K562 (cell line): ENCODE measurements at regions not wholly inside any gene's neighbourhood (a gene's known extent, or its start where the extent isn't known, plus 50 kb on each side); places are given as distances from the start of the nearest gene placed in this dataset.

ENCODE experiments used
- ATAC-seq: fragments of 200-7000 bp; cut with Tn5 transposase; 3 replicates; pipeline ENCODE4 v1.9.1; 2020; ENCODE audit warnings: moderate library complexity
- BruUV-seq: library from RNA; stranded (reverse); fragments of 400-500 nt; replicated peaks from 2 replicates; lab custom pipeline; 2021; lab: Mats Ljungman, UMichigan
- CTCF ChIA-PET: fragments of 300-600 bp; formaldehyde crosslinking; extraction: SDS; loops from one replicate; lab custom pipeline; 2021; ENCODE audit warnings: low intra/inter-chr PET ratio; lab: Yijun Ruan, JAX
- POLR2A ChIA-PET: fragments of 300-600, 350-650 bp; sonication (Branson Sonifier 250); formaldehyde crosslinking; extraction: SDS; loops from one replicate; lab custom pipeline; 2021; ENCODE audit warnings: antibody characterized with exemption, inconsistent platforms; lab: Yijun Ruan, JAX
- DNase-seq, 4 experiments: peaks; one replicate each; pipeline versions ENCODE4 v3.0.0 to v3.0.0-alpha.2; 2011 to 2018; ENCODE audit warnings: low spot score in 3 of 4, mixed read lengths in 3 of 4; ENCODE audit errors: extremely low read depth in 1 of 4
- FAIRE-seq: peaks from 2 replicates; lab custom pipeline; 2011; peaks lifted over from hg19 to GRCh38; lab: Jason Lieb, UNC
- H2AFZ ChIP-seq: 2 replicates; pipeline ENCODE4 v1.6.0; 2011; ENCODE audit warnings: low read depth, low read length, control low read depth, inconsistent platforms
- H3K27ac ChIP-seq: fragments of 200-600 bp; 3 replicates; pipeline ENCODE4 v1.8.0; 2011; ENCODE audit warnings: low read depth, mild to moderate bottlenecking, control low read depth, inconsistent platforms, low read length, moderate library complexity, mixed read lengths; ENCODE audit errors: extremely low read depth
- H3K27me3 ChIP-seq, 2 experiments: fragments of 300-600 bp in 1 of 2; 2 replicates in 1 of 2; 3 replicates in 1 of 2; pipeline versions ENCODE4 v1.6.0 to v1.8.0; 2011; ENCODE audit warnings: inconsistent platforms in 2 of 2, low read length in 2 of 2, mild to moderate bottlenecking in 1 of 2, mixed read lengths in 1 of 2, moderate library complexity in 1 of 2; ENCODE audit not compliant: control insufficient read depth in 2 of 2, insufficient read depth in 2 of 2
- H3K36me3 ChIP-seq: fragments of 300-600 bp; 3 replicates; pipeline ENCODE4 v1.8.0; 2011; ENCODE audit warnings: mild to moderate bottlenecking, low read length, inconsistent platforms; ENCODE audit not compliant: control insufficient read depth, insufficient read depth
- H3K4me1 ChIP-seq, 2 experiments: fragments of 200-600 bp in 1 of 2; replicated peaks in 1 of 2; 2 replicates in 1 of 2; 3 replicates in 1 of 2; pipeline versions ENCODE4 v1.5.1 to v1.8.0; 2011; ENCODE audit warnings: inconsistent platforms in 2 of 2, low read length in 2 of 2, mild to moderate bottlenecking in 1 of 2, mixed read lengths in 1 of 2, moderate library complexity in 1 of 2; ENCODE audit not compliant: control insufficient read depth in 2 of 2, insufficient read depth in 2 of 2
- H3K4me2 ChIP-seq: 2 replicates; pipeline ENCODE4 v1.6.1; 2011; ENCODE audit warnings: low read length, control low read depth, inconsistent platforms, mixed read lengths; ENCODE audit not compliant: insufficient read depth
- H3K4me3 ChIP-seq: fragments of 200-600 bp; sonication (generic), shearing (Covaris generic); 2 replicates; pipeline ENCODE4 v1.5.1; 2016; ENCODE audit warnings: control low read depth, inconsistent platforms
- H3K79me2 ChIP-seq: fragments of 200-600 bp; 3 replicates; pipeline ENCODE4 v1.8.0; 2011; ENCODE audit warnings: low read length, inconsistent platforms; ENCODE audit not compliant: control insufficient read depth, insufficient read depth
- H3K9ac ChIP-seq, 2 experiments: 2 replicates each; pipeline versions ENCODE4 v1.6.0 to v1.6.1; 2011; ENCODE audit warnings: low read depth in 2 of 2, low read length in 2 of 2, control low read depth in 1 of 2, inconsistent platforms in 1 of 2, mild to moderate bottlenecking in 1 of 2, mixed read lengths in 1 of 2; ENCODE audit not compliant: insufficient read depth in 1 of 2
- H3K9me1 ChIP-seq: one replicate; pipeline ENCODE4 v1.6.0; 2011; ENCODE audit warnings: inconsistent platforms, mild to moderate bottlenecking, low read length, moderate library complexity; ENCODE audit not compliant: control insufficient read depth, insufficient read depth
- H3K9me3 ChIP-seq: replicated peaks from 2 replicates; pipeline ENCODE4 v1.5.1; 2011; ENCODE audit warnings: low read depth, low read length, inconsistent platforms; ENCODE audit not compliant: control insufficient read depth, insufficient read depth
- H4K20me1 ChIP-seq: replicated peaks from 2 replicates; pipeline ENCODE4 v1.6.1; 2011; ENCODE audit warnings: low read length, inconsistent platforms, mixed read lengths; ENCODE audit not compliant: control insufficient read depth, insufficient read depth
- BRF2 ChIP-seq: IDR thresholded peaks from 3 replicates; pipeline ENCODE4 v1.6.1; 2011; ENCODE audit warnings: borderline replicate concordance, mild to moderate bottlenecking; ENCODE audit not compliant: insufficient read length, insufficient read depth
- GTF2F1 ChIP-seq: IDR thresholded peaks from 2 replicates; pipeline ENCODE4 v1.6.1; 2011; ENCODE audit warnings: low read depth, low read length, improper control_type of control experiment
- NFE2 ChIP-seq: IDR thresholded peaks from 2 replicates; pipeline ENCODE4 v1.6.1; 2014; ENCODE audit warnings: antibody characterized with exemption, low read depth
- RBM17 ChIP-seq: fragments of 200-400 bp; formaldehyde crosslinking; IDR thresholded peaks from 2 replicates; pipeline ENCODE4 v1.6.1; 2017; ENCODE audit warnings: low read depth, mild to moderate bottlenecking, low read length, borderline replicate concordance
- TAF7 ChIP-seq: fragments of 450-650 bp; IDR thresholded peaks from 2 replicates; pipeline ENCODE4 v1.6.1; 2016; ENCODE audit warnings: missing genetic modification characterization, missing compliant biosample characterization
- TCFL5 ChIP-seq: fragments of 250-450 bp; sonication (Bioruptor Pico); conservative IDR thresholded peaks from 2 replicates; pipeline ENCODE4 v1.6.1; 2021; ENCODE audit warnings: mild to moderate bottlenecking, moderate library complexity, matching md5 sums
- ZNF253 ChIP-seq: fragments of 250-450 bp; sonication (Bioruptor Pico); conservative IDR thresholded peaks from 2 replicates; pipeline ENCODE4 v1.6.1; 2021; ENCODE audit warnings: mild to moderate bottlenecking
- ZNF57 ChIP-seq: fragments of 450-650 bp; formaldehyde crosslinking; IDR thresholded peaks from 2 replicates; pipeline ENCODE4 v1.4.0; 2020; ENCODE audit warnings: mild to moderate bottlenecking, moderate library complexity
- WGBS: fragments of 100-300 bp; shearing (Covaris generic); methylation state at CpG from one replicate; pipeline ENCODE4 v1.1.6; 2016; ENCODE audit warnings: low coverage, mixed read lengths; ENCODE audit not compliant: insufficient coverage; ENCODE audit errors: missing lambda C conversion rate; 5-methylcytosine and 5-hydroxymethylcytosine counted together
- in situ Hi-C: fragments of 300-500 bp; cut with MboI; formaldehyde crosslinking; loops from 4 replicates; pipeline ENCODE4 v1.15.0; 2018; ENCODE audit warnings: inconsistent platforms, mixed read lengths
- intact Hi-C: fragments of 100-400 bp; cut with micrococcal nuclease; formaldehyde crosslinking; loops from 2 replicates; pipeline ENCODE4 v1.14.2; 2022

- under 1% methylated on average over 11 of the region's 11 CpGs for WGBS
- in situ Hi-C loops (no loop called here), intact Hi-C loops (no loop called here)
- Histone ChIP-seq H3K36me3 (no peaks in the 10 kb centered on the region), H3K9me3 (no peaks in the 10 kb centered on the region), H3K27ac (no peak overlapping the region), H3K4me1 (no peaks in the 10 kb centered on the region), H3K9me1 (no peaks in the 10 kb centered on the region), H2AFZ (no peak overlapping the region), H3K9ac (no peak overlapping the region), H3K27me3 (peaks cover 0 to 4% of the 10 kb centered on the region in 2 experiments; a peak in 1 of 5 replicates), H3K79me2 (no peaks in the 10 kb centered on the region), H3K4me2 (no peak overlapping the region), H4K20me1 (no peaks in the 10 kb centered on the region), H3K4me3 (no peak overlapping the region)
- no peak for TF ChIP-seq TAF7 (tag)
- no peak for TF ChIP-seq GTF2F1
- no peak for TF ChIP-seq TCFL5 (CRISPR knock-in tag)
- CTCF ChIA-PET, result no interaction called here
- ATAC-seq (no peak), DNase-seq (no peak), FAIRE-seq (no peak)
- no TSS peak for BruUV-seq
- POLR2A ChIA-PET, result no interaction called here
Measured at GRCh38 chr2:109711230-109712122, 82.6 kb upstream of the RGPD5 start.

- TF ChIP-seq ZNF253, result no peak
- TF ChIP-seq NFE2, result no peak
- no peak for TF ChIP-seq ZNF57 (CRISPR knock-in tag)
- no peak for TF ChIP-seq BRF2
- no peak for TF ChIP-seq RBM17
- H3K27me3 ChIP-seq, result peaks cover 0 to 4% of the 10 kb centered on the region in 2 experiments; a peak in 1 of 5 replicates
- FAIRE-seq, result no peak
- no peak overlapping the region for H2AFZ ChIP-seq
- POLR2A ChIA-PET, result no interaction called here
- H3K9me3 ChIP-seq, result no peaks in the 10 kb centered on the region
- H3K4me3 ChIP-seq, result no peak overlapping the region
- BruUV-seq, result no TSS peak
- H3K9me1 ChIP-seq, result no peaks in the 10 kb centered on the region
- no peak for ATAC-seq
- in situ Hi-C loops (no loop called here), intact Hi-C loops (no loop called here)
- CTCF ChIA-PET, result no interaction called here
- no peak overlapping the region for H3K27ac ChIP-seq
- no peaks in the 10 kb centered on the region for H4K20me1 ChIP-seq
- no peak for DNase-seq
- WGBS, result 0% methylated on average over 2 of the region's 2 CpGs
- no peaks in the 10 kb centered on the region for H3K36me3 ChIP-seq
- H3K79me2 ChIP-seq, result no peaks in the 10 kb centered on the region
- H3K4me2 ChIP-seq, result no peak overlapping the region
- no peaks in the 10 kb centered on the region for H3K4me1 ChIP-seq
- no peak overlapping the region for H3K9ac ChIP-seq
Measured at GRCh38 chr2:109712123-109712449, 82.0 kb upstream of the RGPD5 start.
